ENCODE measurements at regions not wholly inside any gene's neighbourhood (a gene's known extent, or its start where the extent isn't known, plus 50 kb on each side); places are given as distances from the start of the nearest gene placed in this dataset.

DNA sequence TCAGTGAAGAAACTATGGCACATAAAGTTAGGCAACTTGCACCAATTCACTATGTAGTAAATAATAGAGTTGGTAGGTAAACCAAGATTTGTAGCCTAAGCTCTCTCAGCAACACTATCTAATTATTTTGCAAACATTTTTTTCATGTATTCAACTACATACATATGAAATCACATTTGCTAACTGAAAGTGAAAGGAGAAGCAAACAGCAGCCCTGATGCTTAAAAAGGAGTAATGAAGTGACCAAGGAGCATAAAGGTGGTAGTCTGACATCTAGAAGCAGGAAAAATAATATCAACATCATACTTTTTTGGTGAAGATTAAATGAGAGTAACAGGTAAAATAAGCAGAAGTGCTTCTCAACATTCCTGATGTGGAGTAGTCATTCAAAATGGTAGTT is 603.7 kb downstream of the GRXCR1 start:
- TF ChIP-seq, protein P1, sequence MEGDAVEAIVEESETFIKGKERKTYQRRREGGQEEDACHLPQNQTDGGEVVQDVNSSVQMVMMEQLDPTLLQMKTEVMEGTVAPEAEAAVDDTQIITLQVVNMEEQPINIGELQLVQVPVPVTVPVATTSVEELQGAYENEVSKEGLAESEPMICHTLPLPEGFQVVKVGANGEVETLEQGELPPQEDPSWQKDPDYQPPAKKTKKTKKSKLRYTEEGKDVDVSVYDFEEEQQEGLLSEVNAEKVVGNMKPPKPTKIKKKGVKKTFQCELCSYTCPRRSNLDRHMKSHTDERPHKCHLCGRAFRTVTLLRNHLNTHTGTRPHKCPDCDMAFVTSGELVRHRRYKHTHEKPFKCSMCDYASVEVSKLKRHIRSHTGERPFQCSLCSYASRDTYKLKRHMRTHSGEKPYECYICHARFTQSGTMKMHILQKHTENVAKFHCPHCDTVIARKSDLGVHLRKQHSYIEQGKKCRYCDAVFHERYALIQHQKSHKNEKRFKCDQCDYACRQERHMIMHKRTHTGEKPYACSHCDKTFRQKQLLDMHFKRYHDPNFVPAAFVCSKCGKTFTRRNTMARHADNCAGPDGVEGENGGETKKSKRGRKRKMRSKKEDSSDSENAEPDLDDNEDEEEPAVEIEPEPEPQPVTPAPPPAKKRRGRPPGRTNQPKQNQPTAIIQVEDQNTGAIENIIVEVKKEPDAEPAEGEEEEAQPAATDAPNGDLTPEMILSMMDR (conservative IDR thresholded peaks at IDR 0.05 in 1 of 2, IDR thresholded peaks at IDR 0.05 in 1 of 2; ENCODE audit: low read depth in 1 of 2, low read length in 2 of 2) = no peak
- TF ChIP-seq EZH2 (IDR thresholded peaks at IDR 0.05; ENCODE audit: low read length, missing control alignments) = no peak
